ENCODE measurements at regions not wholly inside any gene's neighbourhood (a gene's known extent, or its start where the extent isn't known, plus 50 kb on each side); places are given as distances from the start of the nearest gene placed in this dataset.
"Not testable (repeated sequence)": the region's sequence is repeated elsewhere in the genome, so short reads cannot be mapped to it uniquely, and the experiment has no call there.

DNA sequence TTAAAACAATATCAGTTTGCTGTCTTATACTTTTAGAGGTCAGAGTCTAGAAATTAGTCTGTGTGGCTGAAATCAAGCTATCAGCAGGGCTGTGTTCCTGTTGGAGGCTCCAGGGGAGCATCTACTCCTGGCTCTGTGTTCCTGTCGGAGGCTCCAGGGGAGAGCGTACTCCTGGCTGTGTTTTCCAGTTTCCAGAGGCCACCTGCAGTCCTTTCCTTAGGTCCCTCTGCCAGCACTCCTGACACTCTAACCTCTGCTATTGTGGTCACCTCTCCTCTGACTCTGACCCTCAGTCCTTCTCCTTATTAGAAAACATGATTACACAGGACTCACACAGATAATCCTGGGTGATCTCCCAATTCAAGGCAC is 1140.7 kb upstream of the TMEM132C start:
- TF ChIP-seq, protein P1, sequence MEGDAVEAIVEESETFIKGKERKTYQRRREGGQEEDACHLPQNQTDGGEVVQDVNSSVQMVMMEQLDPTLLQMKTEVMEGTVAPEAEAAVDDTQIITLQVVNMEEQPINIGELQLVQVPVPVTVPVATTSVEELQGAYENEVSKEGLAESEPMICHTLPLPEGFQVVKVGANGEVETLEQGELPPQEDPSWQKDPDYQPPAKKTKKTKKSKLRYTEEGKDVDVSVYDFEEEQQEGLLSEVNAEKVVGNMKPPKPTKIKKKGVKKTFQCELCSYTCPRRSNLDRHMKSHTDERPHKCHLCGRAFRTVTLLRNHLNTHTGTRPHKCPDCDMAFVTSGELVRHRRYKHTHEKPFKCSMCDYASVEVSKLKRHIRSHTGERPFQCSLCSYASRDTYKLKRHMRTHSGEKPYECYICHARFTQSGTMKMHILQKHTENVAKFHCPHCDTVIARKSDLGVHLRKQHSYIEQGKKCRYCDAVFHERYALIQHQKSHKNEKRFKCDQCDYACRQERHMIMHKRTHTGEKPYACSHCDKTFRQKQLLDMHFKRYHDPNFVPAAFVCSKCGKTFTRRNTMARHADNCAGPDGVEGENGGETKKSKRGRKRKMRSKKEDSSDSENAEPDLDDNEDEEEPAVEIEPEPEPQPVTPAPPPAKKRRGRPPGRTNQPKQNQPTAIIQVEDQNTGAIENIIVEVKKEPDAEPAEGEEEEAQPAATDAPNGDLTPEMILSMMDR (IDR thresholded peaks at IDR 0.05) = no peak
- no peak for TF ChIP-seq POLR2A (IDR thresholded peaks at IDR 0.05)
- H3K27ac ChIP-seq = no peak overlapping the region
- DNase-seq = no peak

DNA sequence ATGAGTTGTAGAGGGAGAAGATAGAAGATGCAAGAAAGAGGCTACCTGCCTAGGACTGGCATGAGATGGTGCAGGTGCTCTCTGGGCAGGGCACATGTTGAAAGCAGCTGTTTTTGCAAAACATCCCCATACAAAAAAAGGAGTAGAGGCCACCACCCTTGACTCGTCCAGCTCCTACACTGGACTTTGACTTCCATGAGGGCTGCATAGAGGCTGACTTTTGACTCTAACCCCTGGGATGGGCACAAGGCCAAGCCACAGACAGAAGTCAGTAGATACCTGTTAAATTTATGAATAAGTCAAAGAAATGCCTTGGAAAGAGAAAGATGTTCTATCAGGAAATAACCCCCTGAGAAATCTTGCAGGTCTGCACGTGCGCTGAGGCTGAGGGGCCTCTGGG is 1139.1 kb upstream of the TMEM132C start:
- TF ChIP-seq, protein P1 (IDR thresholded peaks at IDR 0.05) = no peak
- no peak for TF ChIP-seq POLR2A (IDR thresholded peaks at IDR 0.05)
- no peaks in the 10 kb centered on the region for H3K4me1 ChIP-seq
- H3K36me3 ChIP-seq = no peaks in the 10 kb centered on the region
- DNase-seq = no peak
- no peaks in the 10 kb centered on the region for H3K27me3 ChIP-seq
- H3K9me3 ChIP-seq = no peaks in the 10 kb centered on the region
- no peak overlapping the region for H3K4me3 ChIP-seq
- H3K27ac ChIP-seq = no peak overlapping the region

More for the DNA sequence above, 1140.7 kb upstream of the TMEM132C start:
- Histone ChIP-seq H3K4me1 (no peaks in the 10 kb centered on the region), H3K9me3 (no peaks in the 10 kb centered on the region), H3K27me3 (no peaks in the 10 kb centered on the region), H3K4me3 (no peak overlapping the region), H3K36me3 (no peaks in the 10 kb centered on the region)

DNA sequence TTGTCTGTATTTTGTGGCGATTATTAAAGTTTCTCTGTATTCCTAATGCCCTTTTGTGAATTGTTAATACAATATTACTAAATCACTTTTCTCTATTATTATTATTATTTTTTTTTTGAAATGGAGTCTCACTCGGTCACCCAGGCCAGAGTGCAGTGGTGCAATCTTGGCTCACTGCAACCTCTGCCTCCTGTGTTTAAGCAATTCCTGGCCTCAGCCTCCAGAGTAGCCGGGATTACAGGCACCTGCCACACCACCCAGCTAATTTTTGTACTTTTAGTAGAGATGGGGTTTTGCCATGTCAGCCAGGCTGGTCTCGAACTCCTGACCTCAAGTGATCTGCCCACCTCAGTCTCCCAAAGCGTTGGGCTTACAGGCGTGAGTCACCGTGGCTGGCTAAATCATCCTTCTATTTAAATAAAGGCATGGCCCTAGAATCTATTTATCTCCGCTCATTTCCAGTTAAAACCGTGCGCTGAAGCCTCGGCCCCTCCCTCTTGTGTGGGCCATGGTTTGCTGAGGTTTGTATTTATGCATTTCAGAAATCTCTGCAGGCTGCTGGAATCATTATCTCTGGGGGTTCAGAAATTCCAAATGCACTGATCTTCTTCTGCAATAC is 1136.4 kb upstream of the TMEM132C start:
- no peak for DNase-seq
- no peak for TF ChIP-seq POLR2A (IDR thresholded peaks at IDR 0.05)
- TF ChIP-seq, protein P1 (IDR thresholded peaks at IDR 0.05) = no peak
- H3K4me3 ChIP-seq = no peak overlapping the region

DNA sequence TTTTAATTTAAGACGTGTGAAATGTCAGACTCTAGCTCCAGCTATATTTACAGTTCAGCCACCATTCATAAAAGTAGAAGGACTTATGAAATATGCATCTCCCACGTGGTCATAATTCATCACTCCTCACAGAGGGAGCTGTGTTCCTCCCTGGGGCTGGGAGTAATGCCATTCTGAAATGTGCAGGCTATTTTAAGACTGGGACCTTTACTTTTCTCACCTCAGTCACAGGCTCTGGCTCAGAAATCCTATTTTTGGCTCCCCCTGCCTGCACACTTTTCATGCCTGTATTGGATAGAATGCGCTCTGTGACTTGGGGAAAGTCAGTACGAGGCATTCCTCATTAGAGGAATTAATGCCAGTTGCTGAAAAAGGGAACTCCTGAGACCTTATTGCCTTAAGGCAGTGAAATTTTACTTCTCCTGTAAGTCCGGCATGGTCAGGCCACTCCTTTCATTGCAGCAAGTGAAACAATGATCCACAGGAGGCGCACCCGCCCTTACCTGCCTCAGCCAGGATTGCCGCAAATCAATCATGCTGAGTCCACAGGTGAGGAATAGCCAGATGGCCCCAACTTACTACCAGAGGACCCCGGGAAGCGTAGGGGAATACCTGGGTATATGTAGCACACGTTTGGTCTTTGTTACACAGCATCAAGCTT is 1133.2 kb upstream of the TMEM132C start:
- Histone ChIP-seq H3K36me3 (no peaks in the 10 kb centered on the region), H3K9me3 (no peaks in the 10 kb centered on the region), H3K4me1 (no peaks in the 10 kb centered on the region), H3K27ac (no peak overlapping the region), H3K27me3 (no peaks in the 10 kb centered on the region), H3K4me3 (no peak overlapping the region)
- DNase-seq = no peak
- TF ChIP-seq, protein P1 (IDR thresholded peaks at IDR 0.05) = no peak
- no peak for TF ChIP-seq POLR2A (IDR thresholded peaks at IDR 0.05)

More for the DNA sequence above, 1136.4 kb upstream of the TMEM132C start:
- Histone ChIP-seq H3K27ac (no peak overlapping the region), H3K4me1 (no peaks in the 10 kb centered on the region), H3K36me3 (no peaks in the 10 kb centered on the region), H3K27me3 (no peaks in the 10 kb centered on the region), H3K9me3 (no peaks in the 10 kb centered on the region)

DNA sequence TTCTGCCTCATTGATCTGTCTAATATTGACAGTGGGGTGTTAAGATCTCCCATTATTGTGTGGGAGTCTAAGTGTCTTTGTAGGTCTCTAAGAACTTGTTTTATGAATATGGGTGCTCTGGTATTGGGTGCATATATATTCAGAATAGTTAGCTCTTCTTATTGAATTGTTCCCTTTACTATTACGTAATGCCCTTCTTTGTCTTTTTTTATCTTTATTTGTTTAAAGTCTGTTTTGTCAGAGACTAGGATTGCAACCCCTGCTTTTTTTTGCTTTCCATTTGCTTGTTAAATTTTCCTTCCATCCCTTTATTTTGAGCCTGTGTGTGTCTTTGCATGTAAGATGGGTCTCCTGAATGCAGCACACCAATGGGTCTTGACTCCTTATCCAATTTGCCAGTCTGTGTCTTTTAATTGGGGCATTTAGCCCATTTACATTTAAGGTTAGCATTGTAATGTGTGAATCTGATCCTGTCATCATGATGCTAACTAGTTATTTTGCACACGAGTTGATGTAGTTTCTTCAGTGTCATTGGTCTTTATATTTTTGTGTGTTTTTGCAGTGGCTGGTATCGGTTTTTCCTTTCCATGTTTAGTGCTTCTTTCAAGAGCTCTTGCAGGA is 1126.0 kb upstream of the TMEM132C start:
- not testable (repeated sequence) for H3K27ac ChIP-seq, H3K36me3 ChIP-seq, H3K4me1 ChIP-seq, DNase-seq, H3K27me3 ChIP-seq, H3K4me3 ChIP-seq, H3K9me3 ChIP-seq

DNA sequence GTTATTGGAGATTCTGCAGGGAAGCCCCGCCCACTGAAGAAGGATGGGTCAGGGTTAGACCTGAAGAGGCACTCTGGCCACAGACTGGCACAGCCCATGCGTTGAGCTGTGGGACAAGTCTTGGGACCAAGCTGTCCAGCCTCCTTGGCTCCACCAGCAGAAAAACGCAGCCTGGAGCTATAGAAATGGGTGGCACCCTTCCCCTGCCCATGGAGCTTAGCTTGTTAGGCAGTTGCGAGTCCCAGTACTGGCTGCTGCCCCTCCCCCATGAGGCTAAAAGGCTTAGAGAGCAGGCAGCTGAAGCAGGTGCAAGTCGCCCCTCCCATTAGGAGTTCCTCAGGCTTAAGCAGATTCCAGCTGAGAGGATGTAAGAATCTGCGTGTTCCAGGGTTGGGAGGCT is 1124.0 kb upstream of the TMEM132C start:
- TF ChIP-seq POLR2A (IDR thresholded peaks at IDR 0.05) = no peak
- TF ChIP-seq, protein P1 (IDR thresholded peaks at IDR 0.05) = no peak
- Histone ChIP-seq H3K36me3 (no peaks in the 10 kb centered on the region), H3K4me3 (no peak overlapping the region), H3K27ac (no peak overlapping the region), H3K9me3 (no peaks in the 10 kb centered on the region), H3K27me3 (no peaks in the 10 kb centered on the region), H3K4me1 (no peaks in the 10 kb centered on the region)
- DNase-seq = no peak
